SU-DHL-6 (cell line): ENCODE measurements at regions not wholly inside any gene's neighbourhood (a gene's known extent, or its start where the extent isn't known, plus 50 kb on each side); places are given as distances from the start of the nearest gene placed in this dataset.

Experiments used
- H2AFZ ChIP-seq: fragments of 200-600 bp; sonication (generic); 2 replicates; pipeline ENCODE4 v1.6.1; 2014; ENCODE audit warnings: low read depth, mild to moderate bottlenecking, moderate library complexity, mixed read lengths, antibody characterized with exemption, low read length; ENCODE audit not compliant: severe bottlenecking
- H3F3A ChIP-seq: fragments of 200-600 bp; shearing (Covaris generic); 2 replicates; pipeline ENCODE4 v1.6.0; 2016; ENCODE audit warnings: antibody characterized with exemption, mild to moderate bottlenecking; ENCODE audit not compliant: insufficient read depth
- H3K27ac ChIP-seq: fragments of 200-600 bp; sonication (generic); 2 replicates; pipeline ENCODE4 v1.5.1; 2016; ENCODE audit warnings: low read depth, mild to moderate bottlenecking, low read length, moderate library complexity, mixed read lengths
- H3K27me3 ChIP-seq: fragments of 200-600 bp; sonication (generic), shearing (Covaris generic); 2 replicates; pipeline ENCODE4 v1.6.0; 2014; ENCODE audit warnings: mild to moderate bottlenecking, low read length
- H3K36me3 ChIP-seq: fragments of 200-600 bp; sonication (generic); 2 replicates; pipeline ENCODE4 v1.6.1; 2014; ENCODE audit warnings: mild to moderate bottlenecking, low read length, mixed read lengths
- H3K4me2 ChIP-seq: fragments of 300-600, 200-600 bp; shearing (Covaris generic), sonication (generic); 2 replicates; pipeline ENCODE4 v1.6.0; 2014; ENCODE audit warnings: low read length, low read depth, mild to moderate bottlenecking; ENCODE audit not compliant: poor library complexity, severe bottlenecking
- H3K4me3 ChIP-seq: fragments of 200-600 bp; sonication (generic); 2 replicates; pipeline ENCODE4 v1.5.1; 2014; ENCODE audit warnings: antibody characterized with exemption, low read length, mild to moderate bottlenecking, mixed read lengths; ENCODE audit not compliant: insufficient read depth, poor library complexity, severe bottlenecking
- H3K79me2 ChIP-seq: fragments of 200-600 bp; sonication (generic); 2 replicates; pipeline ENCODE4 v1.6.1; 2014; ENCODE audit warnings: mild to moderate bottlenecking, low read length, moderate library complexity; ENCODE audit not compliant: insufficient read depth
- H3K9ac ChIP-seq: fragments of 200-600 bp; sonication (generic); 2 replicates; pipeline ENCODE4 v1.7.0; 2014; ENCODE audit warnings: mild to moderate bottlenecking, low read length
- H3K9me2 ChIP-seq: fragments of 200-600 bp; sonication (generic); replicated peaks from 2 replicates; pipeline ENCODE4 v1.6.1; 2014; ENCODE audit warnings: low read length; ENCODE audit not compliant: insufficient read depth
- H3K9me3 ChIP-seq: fragments of 200-600 bp; sonication (generic); 2 replicates; pipeline ENCODE4 v1.6.1; 2014; ENCODE audit warnings: low read length, mixed read lengths; ENCODE audit not compliant: insufficient read depth
- H4K20me1 ChIP-seq: fragments of 200-600 bp; sonication (generic); 2 replicates; pipeline ENCODE4 v1.6.1; 2014; ENCODE audit warnings: low read depth, mild to moderate bottlenecking, antibody characterized with exemption, low read length, moderate library complexity, mixed read lengths
- CTCF ChIP-seq: fragments of 200-600 bp; sonication (generic); IDR thresholded peaks from one replicate; pipeline ENCODE4 v1.5.1; 2017; ENCODE audit warnings: antibody characterized with exemption, mild to moderate bottlenecking, low read length, moderate library complexity; ENCODE audit not compliant: insufficient read depth, poor library complexity, severe bottlenecking
- EZH2phosphoT487 ChIP-seq: fragments of 200-600 bp; sonication (generic), shearing (Covaris generic); conservative IDR thresholded peaks from 2 replicates; pipeline ENCODE4 v1.6.1; 2018; ENCODE audit warnings: mild to moderate bottlenecking, antibody characterized with exemption, low read length, moderate library complexity, mixed read lengths

- H3K4me3 ChIP-seq, result no peak overlapping the region
- H3K27ac ChIP-seq, result no peak overlapping the region
- H2AFZ ChIP-seq, result no peak overlapping the region
- TF ChIP-seq EZH2phosphoT487 (no peak), CTCF (no peak)
- no peaks in the 10 kb centered on the region for H3K79me2 ChIP-seq
- no peak overlapping the region for H3K9ac ChIP-seq
- H3K27me3 ChIP-seq, result no peaks in the 10 kb centered on the region
- H3F3A ChIP-seq, result no peaks in the 10 kb centered on the region
- H3K9me2 ChIP-seq, result no peaks in the 10 kb centered on the region
- no peak overlapping the region for H3K4me2 ChIP-seq
- H3K9me3 ChIP-seq, result no peaks in the 10 kb centered on the region
- H4K20me1 ChIP-seq, result no peaks in the 10 kb centered on the region
- no peaks in the 10 kb centered on the region for H3K36me3 ChIP-seq
Measured at GRCh38 chr4:22031423-22031822, 82.9 kb upstream of the KCNIP4 start.

GRCh38 chr4:22030881-22031280, 82.3 kb upstream of the KCNIP4 start:
- Histone ChIP-seq H4K20me1 (no peaks in the 10 kb centered on the region), H3F3A (no peaks in the 10 kb centered on the region), H3K27me3 (no peaks in the 10 kb centered on the region), H3K9me3 (no peaks in the 10 kb centered on the region), H2AFZ (no peak overlapping the region), H3K27ac (no peak overlapping the region), H3K4me3 (no peak overlapping the region), H3K9ac (no peak overlapping the region), H3K9me2 (no peaks in the 10 kb centered on the region), H3K79me2 (no peaks in the 10 kb centered on the region), H3K36me3 (no peaks in the 10 kb centered on the region), H3K4me2 (no peak overlapping the region)
- no peak for TF ChIP-seq EZH2phosphoT487
- no peak for TF ChIP-seq CTCF

GRCh38 chr4:22030307-22030706, 81.7 kb upstream of the KCNIP4 start:
- TF ChIP-seq EZH2phosphoT487 (no peak), CTCF (no peak)
- no peak overlapping the region for H3K9ac ChIP-seq
- H3K27me3 ChIP-seq, result no peaks in the 10 kb centered on the region
- H3K9me3 ChIP-seq, result no peaks in the 10 kb centered on the region
- H3K4me3 ChIP-seq, result no peak overlapping the region
- no peaks in the 10 kb centered on the region for H3F3A ChIP-seq
- no peak overlapping the region for H3K27ac ChIP-seq
- no peaks in the 10 kb centered on the region for H3K9me2 ChIP-seq
- no peaks in the 10 kb centered on the region for H3K36me3 ChIP-seq
- no peaks in the 10 kb centered on the region for H4K20me1 ChIP-seq
- no peak overlapping the region for H2AFZ ChIP-seq
- H3K4me2 ChIP-seq, result no peak overlapping the region
- no peaks in the 10 kb centered on the region for H3K79me2 ChIP-seq

- Histone ChIP-seq H3K4me2 (no peak overlapping the region), H4K20me1 (no peaks in the 10 kb centered on the region), H3F3A (no peaks in the 10 kb centered on the region), H3K27me3 (no peaks in the 10 kb centered on the region), H2AFZ (no peak overlapping the region), H3K4me3 (no peak overlapping the region), H3K36me3 (no peaks in the 10 kb centered on the region), H3K27ac (no peak overlapping the region), H3K9me3 (no peaks in the 10 kb centered on the region), H3K9me2 (no peaks in the 10 kb centered on the region), H3K9ac (no peak overlapping the region), H3K79me2 (no peaks in the 10 kb centered on the region)
- TF ChIP-seq CTCF (no peak), EZH2phosphoT487 (no peak)
Measured at GRCh38 chr4:22029803-22030202, 81.2 kb upstream of the KCNIP4 start.
